ENCODE measurements at regions not wholly inside any gene's neighbourhood (a gene's known extent, or its start where the extent isn't known, plus 50 kb on each side); places are given as distances from the start of the nearest gene placed in this dataset.
A peak's percentile ranks its signal among the peaks of the same experiment; 100 is the strongest.

GRCh38 chr5:161960314-161960713 lies 107.3 kb upstream of the GABRG2 start:
- DNase-seq = no peak

- peak; percentile 14 for DNase-seq
Measured at GRCh38 chr5:161966564-161966963, 101.0 kb upstream of the GABRG2 start.

GRCh38 chr5:161975350-161975749 lies 92.2 kb upstream of the GABRG2 start:
- DNase-seq = no peak

GRCh38 chr5:161988077-161988476 lies 79.5 kb upstream of the GABRG2 start:
- DNase-seq = no peak

Measured in NCI-H526 treated with DMSO at 0.1 percent for 48 hours (cell line).